ENCODE measurements at regions not wholly inside any gene's neighbourhood (a gene's known extent, or its start where the extent isn't known, plus 50 kb on each side); places are given as distances from the start of the nearest gene placed in this dataset.
"Not testable (repeated sequence)": the region's sequence is repeated elsewhere in the genome, so short reads cannot be mapped to it uniquely, and the experiment has no call there.

- DNase-seq = no peak
These were observed 136.9 kb upstream of the TOPAZ1 start for GRCh38 chr3:44104668-44105321.

GRCh38 chr3:44105571-44105970 is 136.1 kb upstream of the TOPAZ1 start:
- no peak for DNase-seq

GRCh38 chr3:44106756-44107155 is 134.9 kb upstream of the TOPAZ1 start:
- no peak for DNase-seq

- DNase-seq = no peak
These were observed 133.2 kb upstream of the TOPAZ1 start for GRCh38 chr3:44108481-44108880.

GRCh38 chr3:44109771-44110361 is 131.8 kb upstream of the TOPAZ1 start:
- DNase-seq = no peak

GRCh38 chr3:44110648-44111047 is 131.0 kb upstream of the TOPAZ1 start:
- no peak for DNase-seq

- no peak for DNase-seq
These were observed 130.2 kb upstream of the TOPAZ1 start for GRCh38 chr3:44111482-44111881.

GRCh38 chr3:44114142-44114541 is 127.5 kb upstream of the TOPAZ1 start:
- DNase-seq = peak; percentile 11

- no peak for DNase-seq
These were observed 124.4 kb upstream of the TOPAZ1 start for GRCh38 chr3:44117239-44117638.

- no peak for DNase-seq
These were observed 124.0 kb upstream of the TOPAZ1 start for GRCh38 chr3:44117736-44118135.

GRCh38 chr3:44120721-44121582 is 120.7 kb upstream of the TOPAZ1 start:
- no peak for DNase-seq

GRCh38 chr3:44125246-44125645 is 116.4 kb upstream of the TOPAZ1 start:
- DNase-seq = no peak

- DNase-seq = no peak
These were observed 115.8 kb upstream of the TOPAZ1 start for GRCh38 chr3:44125882-44126281.

- no peak for DNase-seq
These were observed 113.5 kb upstream of the TOPAZ1 start for GRCh38 chr3:44128057-44128775.

- no peak for DNase-seq
These were observed 111.4 kb upstream of the TOPAZ1 start for GRCh38 chr3:44130249-44130648.

- DNase-seq = no peak
These were observed 109.6 kb upstream of the TOPAZ1 start for GRCh38 chr3:44132061-44132460.

GRCh38 chr3:44132593-44132992 is 109.1 kb upstream of the TOPAZ1 start:
- DNase-seq = no peak

GRCh38 chr3:44136421-44136820 is 105.3 kb upstream of the TOPAZ1 start:
- DNase-seq = no peak

GRCh38 chr3:44146073-44146472 is 95.6 kb upstream of the TOPAZ1 start:
- no peak for DNase-seq

GRCh38 chr3:44159696-44160300 is 81.9 kb upstream of the TOPAZ1 start:
- DNase-seq = no peak

GRCh38 chr3:44160818-44161217 is 80.9 kb upstream of the TOPAZ1 start:
- no peak for DNase-seq

- DNase-seq = no peak
These were observed 69.8 kb upstream of the TOPAZ1 start for GRCh38 chr3:44171891-44172290.

- not testable (repeated sequence) for DNase-seq
These were observed 69.0 kb upstream of the TOPAZ1 start for GRCh38 chr3:44172701-44173100.

Measured in CD4-positive, alpha-beta T cell treated with Interleukin-12 subunit alpha and Interleukin-12 subunit beta, for 1 hour (primary cell).